HCT116 (cell line): ENCODE measurements at regions not wholly inside any gene's neighbourhood (a gene's known extent, or its start where the extent isn't known, plus 50 kb on each side); places are given as distances from the start of the nearest gene placed in this dataset.

Experiments used
- ATAC-seq: fragments of 200-7000 bp; cut with Tn5 transposase; 2 replicates; pipeline ENCODE4 v1.9.1; 2020; ENCODE audit warnings: mild to moderate bottlenecking, moderate library complexity
- BruUV-seq: library from RNA; stranded (reverse); fragments of 400-500 nt; replicated peaks from 2 replicates; lab custom pipeline; 2021; lab: Mats Ljungman, UMichigan
- CTCF ChIA-PET: fragments of 300-600 bp; sonication (Branson Sonifier 250); formaldehyde crosslinking; loops from one replicate; lab custom pipeline; 2021; ENCODE audit warnings: antibody characterized with exemption; lab: Charles Lee
- POLR2A ChIA-PET: fragments of 300-600, 350-600 bp; sonication (Branson Sonifier 250); formaldehyde crosslinking; loops from one replicate; lab custom pipeline; 2021; ENCODE audit warnings: antibody characterized with exemption; lab: Charles Lee
- RAD21 ChIA-PET, 2 experiments: fragments of 300-600 bp; sonication (Branson Sonifier 250); formaldehyde crosslinking; loops; one replicate each; lab custom pipeline; 2023; ENCODE audit warnings: low total read pairs in 2 of 2; ENCODE audit not compliant: uncharacterized antibody in 2 of 2, unreplicated experiment in 2 of 2, low non-redundant PET in 1 of 2; lab: Charles Lee
- DNase-seq: peaks from one replicate; pipeline ENCODE4 v3.0.0-alpha.2; 2010; ENCODE audit warnings: low read depth, low spot score
- H2AFZ ChIP-seq: fragments of 200-600 bp; shearing (Covaris generic), sonication (generic); 2 replicates; pipeline ENCODE4 v1.6.1; 2017; ENCODE audit warnings: low read depth, mixed run types, mixed read lengths, antibody characterized with exemption, low read length; ENCODE audit not compliant: poor library complexity, severe bottlenecking
- H3K27ac ChIP-seq: 2 replicates; pipeline ENCODE4 v1.5.1; 2012; ENCODE audit warnings: low read depth, low read length
- H3K27me3 ChIP-seq: fragments of 200-600 bp; sonication (generic); 2 replicates; pipeline ENCODE4 v1.6.1; 2016; ENCODE audit warnings: mixed run types, low read length, mixed read lengths; ENCODE audit not compliant: insufficient read depth
- H3K36me3 ChIP-seq, 2 experiments: fragments of 200-500 bp in 1 of 2; fragments of 200-600 bp in 1 of 2; sonication (Bioruptor generic) in 1 of 2; sonication (generic) in 1 of 2; 2 replicates each; pipeline versions ENCODE4 v1.5.1 to v1.6.1; 2014 to 2016; ENCODE audit warnings: low read length in 2 of 2, inconsistent platforms in 1 of 2, mixed read lengths in 1 of 2, mixed run types in 1 of 2; ENCODE audit not compliant: insufficient read depth in 2 of 2, control insufficient read depth in 1 of 2
- H3K4me1 ChIP-seq, 2 experiments: fragments of 200-600 bp in 1 of 2; sonication (generic) in 1 of 2; 2 replicates each; pipeline versions ENCODE4 v1.5.1 to v1.6.1; 2012 to 2017; ENCODE audit warnings: low read length in 2 of 2, inconsistent platforms in 1 of 2, mild to moderate bottlenecking in 1 of 2, mixed read lengths in 1 of 2, mixed run types in 1 of 2, moderate library complexity in 1 of 2; ENCODE audit not compliant: insufficient read depth in 2 of 2, control insufficient read depth in 1 of 2
- H3K4me2 ChIP-seq: fragments of 200-600 bp; sonication (generic); 2 replicates; pipeline ENCODE4 v1.6.1; 2017; ENCODE audit warnings: mixed run types, low read length, mixed read lengths
- H3K4me3 ChIP-seq, 2 experiments: fragments of 200-600 bp in 1 of 2; sonication (generic) in 1 of 2; replicated peaks in 1 of 2; 2 replicates each; pipeline ENCODE4 v1.5.1; 2011 to 2016; ENCODE audit warnings: low read length in 2 of 2, control low read depth in 1 of 2, low read depth in 1 of 2, mild to moderate bottlenecking in 1 of 2, mixed read lengths in 1 of 2, mixed run types in 1 of 2
- H3K79me2 ChIP-seq: fragments of 200-600 bp; sonication (generic); 2 replicates; pipeline ENCODE4 v1.6.1; 2017; ENCODE audit warnings: mild to moderate bottlenecking, mixed run types, low read length, moderate library complexity, mixed read lengths; ENCODE audit not compliant: insufficient read depth
- H3K9ac ChIP-seq: fragments of 200-600 bp; sonication (generic); 2 replicates; pipeline ENCODE4 v1.6.1; 2016; ENCODE audit warnings: low read length, mixed read lengths
- H3K9me2 ChIP-seq: fragments of 200-600 bp; sonication (generic), shearing (Covaris generic); 2 replicates; pipeline ENCODE4 v1.6.1; 2017; ENCODE audit warnings: mixed run types, mild to moderate bottlenecking, moderate library complexity; ENCODE audit not compliant: insufficient read depth
- H3K9me3 ChIP-seq, 2 experiments: fragments of 200-500 bp in 1 of 2; fragments of 200-600 bp in 1 of 2; sonication (Bioruptor generic) in 1 of 2; sonication (generic) in 1 of 2; 2 replicates each; pipeline ENCODE4 v1.6.1; 2014 to 2017; ENCODE audit warnings: low read length in 2 of 2, mixed read lengths in 2 of 2, inconsistent platforms in 1 of 2, low read depth in 1 of 2, mild to moderate bottlenecking in 1 of 2, mixed run types in 1 of 2, moderate library complexity in 1 of 2; ENCODE audit not compliant: control insufficient read depth in 1 of 2, insufficient read depth in 1 of 2
- H4K20me1 ChIP-seq: fragments of 200-600 bp; sonication (generic), shearing (Covaris generic); 2 replicates; pipeline ENCODE4 v1.6.1; 2017; ENCODE audit warnings: mixed run types, mild to moderate bottlenecking, moderate library complexity; ENCODE audit not compliant: insufficient read depth
- ATF3 ChIP-seq: IDR thresholded peaks from 2 replicates; pipeline ENCODE4 v1.6.1; 2012
- ELF1 ChIP-seq: IDR thresholded peaks from 2 replicates; pipeline ENCODE4 v1.6.1; 2012; ENCODE audit warnings: low read depth, borderline replicate concordance
- EZH2 ChIP-seq: fragments of 200-600 bp; sonication (generic); IDR thresholded peaks from 2 replicates; pipeline ENCODE4 v1.6.1; 2017; ENCODE audit warnings: antibody characterized with exemption, mixed run types
- EZH2phosphoT487 ChIP-seq: fragments of 200-600 bp; IDR thresholded peaks from 2 replicates; pipeline ENCODE4 v1.6.1; 2018; ENCODE audit warnings: antibody characterized with exemption, borderline replicate concordance
- JUND ChIP-seq: IDR thresholded peaks from 2 replicates; pipeline ENCODE4 v1.6.1; 2012
- MAX ChIP-seq: IDR thresholded peaks from 2 replicates; pipeline ENCODE4 v1.6.1; 2012
- POLR2A ChIP-seq: IDR thresholded peaks from 2 replicates; pipeline ENCODE4 v1.7.0; 2011; ENCODE audit warnings: borderline replicate concordance; ENCODE audit not compliant: insufficient read depth, insufficient read length; ENCODE audit errors: extremely low read depth
- POLR2AphosphoS5 ChIP-seq: IDR thresholded peaks from 2 replicates; pipeline ENCODE4 v1.6.1; 2011; ENCODE audit warnings: mild to moderate bottlenecking, low read depth, low read length, moderate library complexity
- SIN3A ChIP-seq: IDR thresholded peaks from 2 replicates; pipeline ENCODE4 v1.6.1; 2012; ENCODE audit warnings: low read depth
- YY1 ChIP-seq: IDR thresholded peaks from 2 replicates; pipeline ENCODE4 v1.6.1; 2011; ENCODE audit warnings: low read length, low read depth, moderate library complexity, mild to moderate bottlenecking; ENCODE audit not compliant: insufficient replicate concordance; ENCODE audit errors: extremely low read depth
- ZBTB33 ChIP-seq: IDR thresholded peaks from 2 replicates; pipeline ENCODE4 v1.6.1; 2011; ENCODE audit warnings: mild to moderate bottlenecking, low read length, moderate library complexity; ENCODE audit not compliant: insufficient replicate concordance; ENCODE audit errors: extremely low read depth
- intact Hi-C: fragments of 100-400 bp; cut with micrococcal nuclease; formaldehyde crosslinking; loops from 2 replicates; pipeline ENCODE4 v1.10.0; 2022

GRCh38 chr9:115923903-115924668, 229.5 kb upstream of the PAPPA start:
- H3K9me2 ChIP-seq, result no peaks in the 10 kb centered on the region
- H4K20me1 ChIP-seq, result no peaks in the 10 kb centered on the region; the same call in 1 of the 2 replicates
- no peak overlapping the region for H3K27ac ChIP-seq
- ChIA-PET CTCF (no interaction called here), RAD21 (no interaction called here), POLR2A (no interaction called here)
- TF ChIP-seq JUND, result no peak
- no peak overlapping the region for H3K4me3 ChIP-seq
- H3K79me2 ChIP-seq, result no peaks in the 10 kb centered on the region
- H3K4me2 ChIP-seq, result no peak overlapping the region
- no peaks in the 10 kb centered on the region for H3K9me3 ChIP-seq
- DNase-seq (no peak), ATAC-seq (no peak)
- H3K9ac ChIP-seq, result no peak overlapping the region
- H3K4me1 ChIP-seq, result no peaks in the 10 kb centered on the region
- no peaks in the 10 kb centered on the region; the same call in 1 of the 2 replicates for H3K27me3 ChIP-seq
- intact Hi-C loops, result no loop called here
- no peaks in the 10 kb centered on the region for H3K36me3 ChIP-seq
- H2AFZ ChIP-seq, result no peak overlapping the region
- BruUV-seq, result no TSS peak

GRCh38 chr9:115924669-115924987, 229.0 kb upstream of the PAPPA start:
- H4K20me1 ChIP-seq, result no peaks in the 10 kb centered on the region; the same call in 1 of the 2 replicates
- ATAC-seq, result no peak
- POLR2A ChIA-PET, result no interaction called here
- no peaks in the 10 kb centered on the region for H3K9me2 ChIP-seq
- no peaks in the 10 kb centered on the region for H3K36me3 ChIP-seq
- TF ChIP-seq JUND (no peak), EZH2phosphoT487 (no peak), ELF1 (no peak), ATF3 (no peak), EZH2 (no peak), POLR2AphosphoS5 (no peak), SIN3A (no peak), MAX (no peak), POLR2A (no peak), YY1 (no peak), ZBTB33 (no peak)
- TF ChIP-seq, all 23 proteins: peak for 0
- ChIA-PET RAD21 (no interaction called here), CTCF (no interaction called here)
- Histone ChIP-seq H2AFZ (no peak overlapping the region), H3K9ac (no peak overlapping the region), H3K27me3 (no peaks in the 10 kb centered on the region; the same call in 1 of the 2 replicates), H3K79me2 (no peaks in the 10 kb centered on the region), H3K4me3 (no peak overlapping the region), H3K4me2 (no peak overlapping the region), H3K4me1 (no peaks in the 10 kb centered on the region), H3K9me3 (no peaks in the 10 kb centered on the region), H3K27ac (no peak overlapping the region)
- no TSS peak for BruUV-seq
- intact Hi-C loops, result no loop called here
- DNase-seq, result no peak
